HUES64 (cell line): ENCODE measurements at regions not wholly inside any gene's neighbourhood (a gene's known extent, or its start where the extent isn't known, plus 50 kb on each side); places are given as distances from the start of the nearest gene placed in this dataset.
"Not testable (repeated sequence)": the region's sequence is repeated elsewhere in the genome, so short reads cannot be mapped to it uniquely, and the experiment has no call there.

ENCODE experiments used
- H3K27ac ChIP-seq: 2 replicates; pipeline ENCODE4 v1.7.0; 2013; ENCODE audit warnings: low read depth, low read length, inconsistent platforms
- H3K27me3 ChIP-seq: 2 replicates; pipeline ENCODE4 v1.6.1; 2013; ENCODE audit warnings: mild to moderate bottlenecking, low read length; ENCODE audit not compliant: insufficient read depth
- H3K36me3 ChIP-seq: 2 replicates; pipeline ENCODE4 v1.6.1; 2013; ENCODE audit warnings: mild to moderate bottlenecking, low read length; ENCODE audit not compliant: insufficient read depth
- H3K4me1 ChIP-seq: 2 replicates; pipeline ENCODE4 v1.6.1; 2013; ENCODE audit warnings: mild to moderate bottlenecking, low read length, moderate library complexity; ENCODE audit not compliant: insufficient read depth
- H3K4me3 ChIP-seq: 2 replicates; pipeline ENCODE4 v1.5.1; 2013; ENCODE audit warnings: mild to moderate bottlenecking, low read length, moderate library complexity
- H3K9ac ChIP-seq: 2 replicates; pipeline ENCODE4 v1.6.1; 2013; ENCODE audit warnings: mild to moderate bottlenecking, low read depth, low read length
- H3K9me3 ChIP-seq: 2 replicates; pipeline ENCODE4 v1.6.1; 2013; ENCODE audit warnings: low read depth, low read length; ENCODE audit not compliant: insufficient read depth
- WGBS: fragments of 150-250, 120-280 bp; methylation state at CpG from one replicate; pipeline ENCODE4 v1.1.7; 2013; ENCODE audit warnings: missing lambda C conversion rate; 5-methylcytosine and 5-hydroxymethylcytosine counted together

DNA sequence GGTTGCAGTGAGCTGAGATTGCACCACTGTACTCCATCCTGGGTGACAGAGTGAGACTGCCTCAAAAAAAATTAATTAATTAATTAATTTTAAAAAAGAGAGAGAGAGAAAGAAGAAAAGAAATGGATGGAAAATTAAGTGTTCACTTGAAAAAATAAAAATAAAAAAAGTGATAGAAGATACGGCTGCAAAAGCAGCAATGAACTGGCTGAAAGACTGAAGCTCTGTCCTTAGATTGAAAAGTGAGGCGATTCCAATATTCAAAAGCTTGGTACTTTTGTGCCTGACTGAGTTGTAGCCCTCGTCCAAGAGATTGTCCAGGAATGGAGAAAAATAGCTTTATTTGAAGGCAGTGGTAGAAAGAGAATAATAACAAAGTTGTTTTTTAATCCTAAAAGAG lies 154.6 kb downstream of the ADSS2 start:
- WGBS: 93% methylated on average over 3 of the region's 3 CpGs
- no peaks in the 10 kb centered on the region for H3K36me3 ChIP-seq
- H3K27ac ChIP-seq: no peak overlapping the region
- H3K9me3 ChIP-seq: no peaks in the 10 kb centered on the region
- H3K27me3 ChIP-seq: no peaks in the 10 kb centered on the region
- no peak overlapping the region for H3K4me3 ChIP-seq
- H3K9ac ChIP-seq: no peak overlapping the region
- peaks cover 3% of the 10 kb centered on the region for H3K4me1 ChIP-seq

DNA sequence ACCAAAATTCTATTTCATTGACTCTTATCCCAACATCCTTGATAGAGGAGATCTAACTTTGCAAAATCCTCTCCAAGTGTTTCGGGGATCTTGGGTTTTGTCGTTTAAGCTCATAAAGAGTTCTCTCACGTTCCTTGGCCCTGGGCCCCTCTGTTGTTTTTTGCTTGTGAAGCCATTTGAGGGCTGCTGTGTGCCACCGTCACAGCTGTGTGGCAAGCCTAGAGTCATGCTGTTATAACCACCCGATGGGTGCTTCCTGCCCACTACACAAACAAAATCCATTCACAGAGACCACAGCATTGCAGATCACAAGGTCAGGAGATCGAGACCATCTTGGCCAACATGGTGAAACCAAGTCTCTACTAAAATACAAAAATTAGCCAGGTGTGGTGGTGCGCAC lies 154.1 kb downstream of the ADSS2 start:
- Histone ChIP-seq H3K4me1 (peaks cover 3% of the 10 kb centered on the region), H3K9ac (no peak overlapping the region), H3K36me3 (no peaks in the 10 kb centered on the region), H3K4me3 (no peak overlapping the region), H3K27me3 (no peaks in the 10 kb centered on the region), H3K27ac (no peak overlapping the region), H3K9me3 (no peaks in the 10 kb centered on the region)
- 96% methylated on average over 7 of the region's 7 CpGs for WGBS

DNA sequence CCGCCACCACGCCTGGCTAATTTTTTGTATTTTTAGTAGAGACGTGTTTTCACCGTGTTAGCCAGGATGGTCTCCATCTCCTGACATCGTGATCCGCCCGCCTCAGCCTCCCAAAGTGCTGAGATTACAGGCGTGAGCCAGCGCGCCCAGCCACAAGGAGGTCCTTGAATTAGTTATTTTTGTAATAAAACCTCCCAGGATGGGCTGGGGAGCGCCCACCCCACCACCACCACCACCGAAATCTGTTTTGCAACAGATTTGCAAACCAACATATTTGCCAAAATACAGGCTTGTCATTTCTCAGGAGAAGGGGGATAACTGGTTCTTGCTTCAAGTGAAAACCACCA lies 151.7 kb downstream of the ADSS2 start:
- H3K27ac ChIP-seq, H3K9me3 ChIP-seq, H3K27me3 ChIP-seq, H3K9ac ChIP-seq, H3K36me3 ChIP-seq, H3K4me3 ChIP-seq, H3K4me1 ChIP-seq: not testable (repeated sequence)
- WGBS: 91% methylated on average over 12 of the region's 12 CpGs

DNA sequence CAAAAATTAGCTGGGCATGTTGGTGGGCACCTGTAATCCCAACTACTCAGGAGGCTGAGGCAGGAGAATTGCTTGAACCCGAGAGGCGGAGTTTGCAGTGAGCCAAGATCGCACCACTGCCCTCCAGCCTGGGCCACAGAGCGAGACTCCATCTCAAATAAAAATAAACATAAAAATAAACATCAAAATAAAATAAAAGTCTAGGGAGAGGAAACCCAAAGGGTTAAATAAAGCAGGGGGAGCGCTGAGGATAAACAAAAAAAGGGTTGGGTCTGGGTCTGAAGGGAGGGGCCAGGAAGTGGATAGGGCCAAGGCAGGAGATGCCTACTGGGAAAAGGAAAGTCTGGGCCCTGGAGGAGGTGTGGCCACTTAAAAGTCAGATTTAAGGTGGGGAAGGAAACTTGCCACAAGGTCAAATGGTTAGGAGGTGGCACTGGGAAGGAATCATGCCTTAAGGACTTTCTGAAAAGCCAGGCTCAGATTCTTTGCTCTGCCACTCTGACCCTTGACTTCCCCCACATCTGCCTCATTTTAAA lies 150.0 kb downstream of the ADSS2 start:
- H3K9me3 ChIP-seq: peaks cover 10% of the 10 kb centered on the region; the same call in 1 of the 2 replicates
- no peak overlapping the region for H3K9ac ChIP-seq
- no peak overlapping the region for H3K27ac ChIP-seq
- H3K27me3 ChIP-seq: no peaks in the 10 kb centered on the region
- H3K4me3 ChIP-seq: no peak overlapping the region
- 90% methylated on average over 4 of the region's 5 CpGs for WGBS
- H3K36me3 ChIP-seq: no peaks in the 10 kb centered on the region
- H3K4me1 ChIP-seq: peaks cover 3% of the 10 kb centered on the region

DNA sequence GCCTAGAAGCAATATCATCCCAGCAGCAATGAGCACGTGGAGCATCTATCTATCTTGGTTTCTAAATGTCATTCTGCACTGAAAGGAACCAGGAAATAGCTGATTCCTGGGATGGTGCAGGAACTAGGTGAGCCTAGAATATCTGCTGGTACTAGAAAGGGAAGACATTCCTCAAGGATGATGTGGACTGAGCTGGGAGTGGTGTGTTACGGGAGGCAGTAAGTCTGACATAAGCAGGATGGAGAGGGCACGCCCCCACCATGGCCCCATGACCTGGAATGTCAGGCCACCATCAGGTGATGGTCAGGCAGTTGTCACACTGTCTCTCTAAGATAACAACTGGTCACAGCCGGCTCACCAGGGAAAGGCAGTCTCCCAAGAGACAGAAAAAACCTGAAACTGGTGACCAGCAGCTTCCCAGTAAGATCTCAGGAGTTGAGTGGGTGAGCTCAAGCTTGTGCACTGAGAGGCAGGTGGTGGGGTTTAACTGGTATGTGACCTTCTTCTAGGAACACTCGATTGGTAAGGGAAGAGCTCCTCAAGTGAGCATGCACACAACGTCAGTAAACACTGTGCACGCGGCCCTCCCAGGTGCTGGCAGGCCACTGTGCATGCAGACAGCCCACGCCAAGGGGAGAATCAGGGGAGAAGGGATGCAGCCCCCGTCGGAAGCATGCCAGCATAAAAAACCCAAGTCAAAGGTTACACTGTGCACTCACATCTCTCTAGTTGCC lies 148.7 kb downstream of the ADSS2 start:
- H3K4me1 ChIP-seq: peaks cover 3% of the 10 kb centered on the region
- peaks cover 24% of the 10 kb centered on the region for H3K9me3 ChIP-seq
- no peaks in the 10 kb centered on the region for H3K36me3 ChIP-seq
- H3K27ac ChIP-seq: no peak overlapping the region
- 90% methylated on average over 11 of the region's 11 CpGs for WGBS
- H3K9ac ChIP-seq: no peak overlapping the region
- no peaks in the 10 kb centered on the region for H3K27me3 ChIP-seq
- H3K4me3 ChIP-seq: no peak overlapping the region

DNA sequence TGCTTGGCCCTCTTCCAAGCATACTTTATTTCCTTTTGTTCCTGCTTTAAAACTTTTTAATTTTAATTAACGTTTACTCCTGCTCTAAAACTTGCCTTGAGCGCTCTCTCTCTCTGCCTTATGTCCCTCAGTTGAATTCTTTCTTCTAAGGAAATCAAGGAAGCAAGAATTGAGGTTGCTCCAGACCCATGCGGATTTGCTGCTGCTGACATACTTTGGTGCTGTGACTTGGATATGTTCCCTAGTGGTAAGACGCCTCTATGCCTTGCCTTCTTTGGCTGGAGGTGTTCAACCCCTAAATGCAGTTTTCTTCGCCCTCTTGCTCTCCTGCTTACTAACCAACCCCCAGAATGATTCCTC lies 148.1 kb downstream of the ADSS2 start:
- Histone ChIP-seq H3K9me3 (peaks cover 29% of the 10 kb centered on the region), H3K9ac (no peak overlapping the region), H3K4me1 (peaks cover 3% of the 10 kb centered on the region), H3K27me3 (no peaks in the 10 kb centered on the region), H3K27ac (no peak overlapping the region), H3K4me3 (no peak overlapping the region), H3K36me3 (no peaks in the 10 kb centered on the region)
- WGBS: 90% methylated on average over 5 of the region's 5 CpGs

DNA sequence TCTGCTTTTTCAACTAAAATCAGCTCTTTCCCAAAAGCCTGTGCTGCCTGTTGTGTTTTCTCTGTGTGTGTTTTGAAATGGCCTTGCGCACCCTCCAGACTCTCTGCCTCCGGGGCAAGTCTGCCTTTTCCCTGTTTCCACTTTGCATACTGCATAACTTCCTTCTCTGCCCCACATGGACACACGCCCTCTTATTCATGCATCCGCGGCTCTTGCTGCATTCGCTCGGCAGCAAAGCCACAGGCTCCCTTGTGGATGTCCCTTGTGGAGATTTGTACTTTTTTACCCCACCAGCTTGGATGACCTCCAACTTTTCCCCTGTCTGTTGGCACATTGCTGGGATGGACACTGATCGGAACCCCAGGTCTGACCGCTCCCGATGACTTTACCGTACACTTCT lies 147.6 kb downstream of the ADSS2 start:
- no peak overlapping the region for H3K27ac ChIP-seq
- H3K4me3 ChIP-seq: no peak overlapping the region
- H3K27me3 ChIP-seq: no peaks in the 10 kb centered on the region
- H3K36me3 ChIP-seq: no peaks in the 10 kb centered on the region
- H3K9me3 ChIP-seq: peaks cover 32% of the 10 kb centered on the region
- H3K9ac ChIP-seq: no peak overlapping the region
- H3K4me1 ChIP-seq: peaks cover 2% of the 10 kb centered on the region
- WGBS: 92% methylated on average over 11 of the region's 11 CpGs

DNA sequence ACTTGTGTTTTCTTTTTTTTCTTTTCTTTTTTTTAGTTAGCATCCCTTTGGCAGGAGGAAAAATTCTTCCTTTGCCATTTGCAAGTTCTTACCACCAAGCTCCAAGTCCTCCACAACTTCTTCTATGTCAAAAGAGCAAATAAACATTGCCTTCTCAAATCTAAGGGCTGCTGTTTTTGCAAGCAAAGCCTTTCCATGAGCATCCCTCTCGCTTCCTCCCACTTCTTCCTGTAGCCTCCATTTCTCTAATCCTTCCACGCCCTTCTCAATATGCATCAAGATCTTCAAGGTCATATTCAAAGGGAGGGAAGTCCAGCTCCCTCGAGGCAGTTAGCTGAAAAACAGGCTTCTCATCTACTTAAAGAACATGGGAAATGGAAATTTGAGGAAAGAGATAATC lies 147.1 kb downstream of the ADSS2 start:
- H3K9ac ChIP-seq: no peak overlapping the region
- H3K4me1 ChIP-seq: no peaks in the 10 kb centered on the region
- peaks cover 32% of the 10 kb centered on the region for H3K9me3 ChIP-seq
- H3K27ac ChIP-seq: no peak overlapping the region
- WGBS: 90% methylated on average over 3 of the region's 3 CpGs
- no peaks in the 10 kb centered on the region for H3K27me3 ChIP-seq
- H3K4me3 ChIP-seq: no peak overlapping the region
- H3K36me3 ChIP-seq: no peaks in the 10 kb centered on the region

DNA sequence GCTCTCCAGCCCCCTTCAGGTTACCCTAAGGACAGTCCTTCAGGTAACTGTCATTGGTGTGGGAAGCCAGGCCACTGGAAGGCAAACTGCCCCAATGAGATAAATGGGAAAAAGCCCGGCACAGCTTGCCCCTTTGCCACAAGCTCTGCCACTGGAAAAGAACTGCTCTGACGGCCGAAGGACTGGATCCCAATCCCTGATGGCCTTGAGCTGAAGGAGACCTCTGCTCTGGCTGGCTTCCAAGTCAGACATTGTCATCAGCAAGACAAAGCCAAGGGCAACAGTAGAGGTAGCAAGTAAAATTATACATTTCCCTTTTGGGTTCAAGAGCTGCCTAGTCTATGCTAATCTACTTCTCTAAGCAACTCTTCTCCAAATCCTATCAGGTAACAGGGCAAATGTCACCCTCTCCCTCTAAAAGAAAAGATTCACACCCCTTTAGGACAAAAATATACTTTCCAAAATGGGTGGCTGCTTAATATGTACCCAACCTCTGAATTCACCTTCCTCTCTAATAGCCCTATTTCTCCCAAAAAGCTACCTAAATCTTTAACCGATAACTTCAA lies 145.8 kb downstream of the ADSS2 start:
- H3K27me3 ChIP-seq: no peaks in the 10 kb centered on the region
- H3K9ac ChIP-seq: no peak overlapping the region
- H3K4me1 ChIP-seq: no peaks in the 10 kb centered on the region
- H3K4me3 ChIP-seq: no peak overlapping the region
- peaks cover 32% of the 10 kb centered on the region for H3K9me3 ChIP-seq
- no peaks in the 10 kb centered on the region for H3K36me3 ChIP-seq
- H3K27ac ChIP-seq: no peak overlapping the region
- WGBS: 91% methylated on average over 4 of the region's 4 CpGs

DNA sequence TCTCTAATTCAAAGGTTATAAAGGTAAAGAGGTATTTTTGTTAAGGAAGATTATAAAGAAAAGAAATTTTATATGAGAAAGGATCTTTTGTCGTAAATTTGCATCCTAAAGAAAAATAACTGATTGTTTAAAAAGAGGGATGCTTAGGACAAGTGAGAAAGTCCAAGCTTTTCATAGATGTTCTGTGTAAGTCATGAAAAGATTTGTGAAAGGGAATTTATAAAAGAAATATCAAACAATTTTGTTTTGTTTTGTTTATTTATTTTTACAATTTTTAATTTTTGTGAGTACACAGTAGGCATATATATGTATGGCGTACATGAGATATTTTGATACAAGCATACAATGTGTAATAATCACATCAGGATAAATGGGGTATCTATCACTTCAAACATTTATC lies 145.2 kb downstream of the ADSS2 start:
- Histone ChIP-seq H3K4me3 (no peak overlapping the region), H3K4me1 (no peaks in the 10 kb centered on the region), H3K36me3 (no peaks in the 10 kb centered on the region), H3K27me3 (no peaks in the 10 kb centered on the region), H3K9me3 (peaks cover 32% of the 10 kb centered on the region), H3K9ac (no peak overlapping the region), H3K27ac (no peak overlapping the region)
- 93% methylated on average over 1 of the region's 2 CpGs for WGBS

DNA sequence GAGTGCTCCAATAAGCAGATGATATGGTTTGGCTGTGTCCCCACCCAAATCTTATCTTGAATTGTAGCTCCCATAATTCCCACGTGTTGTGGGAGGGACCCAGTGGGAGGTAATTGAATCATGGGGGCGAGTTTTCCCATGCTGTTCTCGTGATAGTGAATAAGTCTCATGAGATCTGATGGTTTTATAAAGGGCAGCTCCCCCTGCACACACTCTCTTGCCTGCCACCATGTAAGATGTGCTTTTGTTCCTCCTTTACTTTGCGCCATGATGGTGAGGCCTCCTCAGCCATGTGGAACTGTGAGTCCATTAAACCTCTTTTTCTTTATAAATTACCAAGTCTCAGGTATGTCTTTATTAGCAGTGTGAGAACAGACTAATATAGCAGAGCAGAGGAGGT lies 142.5 kb downstream of the ADSS2 start:
- not testable (repeated sequence) for H3K9ac ChIP-seq, H3K4me1 ChIP-seq, H3K27ac ChIP-seq, H3K4me3 ChIP-seq, H3K36me3 ChIP-seq, H3K27me3 ChIP-seq
- H3K9me3 ChIP-seq: peaks cover 32% of the 10 kb centered on the region
- WGBS: 87% methylated on average over 4 of the region's 4 CpGs
